GM23338 (cell line): ENCODE measurements at regions not wholly inside any gene's neighbourhood (a gene's known extent, or its start where the extent isn't known, plus 50 kb on each side); places are given as distances from the start of the nearest gene placed in this dataset.

Experiments used
- ATAC-seq: fragments of 200-7000 bp; cut with Tn5 transposase; 3 replicates; pipeline ENCODE4 v1.9.1; 2020
- DNase-seq: peaks from one replicate; pipeline ENCODE4 v3.0.0-alpha.2; 2015; ENCODE audit warnings: low spot score
- H2AFZ ChIP-seq: fragments of 200-600 bp; sonication (generic); 2 replicates; pipeline ENCODE4 v1.8.0; 2016; ENCODE audit warnings: antibody characterized with exemption, mild to moderate bottlenecking, moderate library complexity
- H3F3A ChIP-seq: fragments of 200-600 bp; sonication (generic); replicated peaks from 2 replicates; pipeline ENCODE4 v1.8.0; 2017; ENCODE audit warnings: antibody characterized with exemption, mixed run types, low read depth
- H3K27ac ChIP-seq: fragments of 200-600 bp; sonication (generic); 2 replicates; pipeline ENCODE4 v1.6.1; 2016; ENCODE audit warnings: low read depth
- H3K27me3 ChIP-seq: fragments of 200-600 bp; sonication (generic); 2 replicates; pipeline ENCODE4 v1.8.0; 2016; ENCODE audit warnings: mild to moderate bottlenecking, mixed run types, moderate library complexity; ENCODE audit not compliant: insufficient read depth
- H3K36me3 ChIP-seq: fragments of 200-600 bp; sonication (generic); 2 replicates; pipeline ENCODE4 v1.8.0; 2016; ENCODE audit warnings: mild to moderate bottlenecking; ENCODE audit not compliant: insufficient read depth
- H3K4me1 ChIP-seq: fragments of 200-600 bp; sonication (generic); 2 replicates; pipeline ENCODE4 v1.8.0; 2016; ENCODE audit warnings: mild to moderate bottlenecking, moderate library complexity; ENCODE audit not compliant: insufficient read depth
- H3K4me2 ChIP-seq: fragments of 200-600 bp; sonication (generic); 2 replicates; pipeline ENCODE4 v1.7.1; 2017; ENCODE audit warnings: mixed run types
- H3K4me3 ChIP-seq: fragments of 200-600 bp; sonication (generic); 2 replicates; pipeline ENCODE4 v1.6.1; 2016; ENCODE audit warnings: mixed run types
- H3K79me2 ChIP-seq: fragments of 200-600 bp; sonication (generic); replicated peaks from 2 replicates; pipeline ENCODE4 v1.8.0; 2017; ENCODE audit warnings: mild to moderate bottlenecking; ENCODE audit not compliant: insufficient read depth
- H3K9me2 ChIP-seq: fragments of 200-600 bp; sonication (generic); 2 replicates; pipeline ENCODE4 v1.8.0; 2017; ENCODE audit not compliant: insufficient read depth
- H4K20me1 ChIP-seq: fragments of 200-600 bp; sonication (generic); replicated peaks from 2 replicates; pipeline ENCODE4 v1.8.0; 2017; ENCODE audit warnings: mild to moderate bottlenecking; ENCODE audit not compliant: insufficient read depth
- H3K27ac Mint-ChIP-seq: 2 replicates; pipeline ENCODE4 v1.8.0; 2020; ENCODE audit warnings: inconsistent platforms, mild to moderate bottlenecking, moderate library complexity, mixed read lengths
- H3K27me3 Mint-ChIP-seq: 3 replicates; pipeline ENCODE4 v1.8.0; 2022; ENCODE audit warnings: low read depth, mild to moderate bottlenecking, moderate library complexity, mixed read lengths, inconsistent platforms; ENCODE audit not compliant: insufficient read depth, poor library complexity
- H3K36me3 Mint-ChIP-seq: 3 replicates; pipeline ENCODE4 v1.8.0; 2021; ENCODE audit warnings: low read depth, mild to moderate bottlenecking, inconsistent platforms, moderate library complexity, mixed read lengths
- H3K4me1 Mint-ChIP-seq: 3 replicates; pipeline ENCODE4 v1.8.0; 2020; ENCODE audit warnings: mild to moderate bottlenecking, inconsistent platforms, mixed read lengths
- H3K4me3 Mint-ChIP-seq: 3 replicates; pipeline ENCODE4 v1.8.0; 2021; ENCODE audit warnings: moderate library complexity, mild to moderate bottlenecking, inconsistent platforms, mixed read lengths
- H3K9me3 Mint-ChIP-seq: 3 replicates; pipeline ENCODE4 v1.8.0; 2020; ENCODE audit warnings: moderate library complexity, mild to moderate bottlenecking, inconsistent platforms, mixed read lengths
- CREB1 ChIP-seq: fragments of 250-450 bp; sonication (Bioruptor Pico); IDR thresholded peaks from 2 replicates; pipeline ENCODE4 v1.5.0; 2020; ENCODE audit warnings: low read depth, mild to moderate bottlenecking, moderate library complexity
- ETS1 ChIP-seq: IDR thresholded peaks from 2 replicates; pipeline ENCODE4 v1.6.1; 2016; ENCODE audit warnings: antibody characterized with exemption
- EZH2phosphoT487 ChIP-seq: fragments of 200-600 bp; sonication (generic); IDR thresholded peaks from one replicate; pipeline ENCODE4 v1.8.1; 2018; ENCODE audit warnings: antibody characterized with exemption; ENCODE audit not compliant: unreplicated experiment
- NANOG ChIP-seq: IDR thresholded peaks from 2 replicates; pipeline ENCODE4 v1.6.1; 2016; ENCODE audit warnings: antibody characterized with exemption, borderline replicate concordance
- POLR2AphosphoS5 ChIP-seq: IDR thresholded peaks from 2 replicates; pipeline ENCODE4 v1.6.1; 2016; ENCODE audit warnings: antibody characterized with exemption, low read depth
- STAT1 ChIP-seq: IDR thresholded peaks from one replicate; pipeline ENCODE4 v1.6.1; 2016; ENCODE audit warnings: antibody characterized with exemption; ENCODE audit not compliant: unreplicated experiment
- ZNF331 ChIP-seq: fragments of 250-450 bp; sonication (Bioruptor Pico); IDR thresholded peaks from 2 replicates; pipeline ENCODE4 v1.5.0; 2020; ENCODE audit warnings: low read depth, mild to moderate bottlenecking, moderate library complexity
- TF ChIP-seq, protein P1 (sequence below): fragments of 250-450 bp; sonication (Bioruptor Pico); IDR thresholded peaks from 2 replicates; pipeline ENCODE4 v1.5.0; 2020; ENCODE audit warnings: mild to moderate bottlenecking, moderate library complexity
- TF ChIP-seq, protein P2 (sequence below): IDR thresholded peaks from one replicate; pipeline ENCODE4 v1.6.1; 2018; ENCODE audit warnings: antibody characterized with exemption; ENCODE audit not compliant: unreplicated experiment

DNA sequence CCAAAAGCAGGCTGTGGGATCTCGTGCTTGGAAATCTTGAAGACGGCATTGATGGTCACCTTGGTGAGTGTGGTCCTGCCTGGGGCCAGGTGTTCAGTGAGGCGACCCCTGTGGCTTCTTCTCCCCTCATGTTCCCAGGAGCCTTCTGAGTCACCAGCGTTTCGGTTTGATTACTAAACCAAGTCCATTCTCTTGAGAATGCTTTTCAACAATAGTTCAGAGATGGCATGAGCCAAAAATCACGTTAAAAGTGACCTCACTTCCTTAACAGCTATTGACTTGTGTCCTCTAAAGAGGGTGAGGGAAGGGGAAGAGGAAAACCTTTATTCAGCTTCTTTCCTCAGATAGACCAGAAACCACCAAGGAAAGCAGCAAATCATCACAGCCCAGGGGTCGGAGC, 315.2 kb downstream of the GATA3 start:
- DNase-seq, result no peak
- H2AFZ ChIP-seq, result no peak overlapping the region

More for the DNA sequence above, 315.2 kb downstream of the GATA3 start:
- no peaks in the 10 kb centered on the region for H3K4me1 Mint-ChIP-seq
- H3K27ac Mint-ChIP-seq, result no peak overlapping the region
- Histone ChIP-seq H3K27ac (no peak overlapping the region), H3K36me3 (no peaks in the 10 kb centered on the region), H4K20me1 (no peaks in the 10 kb centered on the region), H3K4me1 (no peaks in the 10 kb centered on the region), H3K9me2 (no peaks in the 10 kb centered on the region), H3F3A (no peaks in the 10 kb centered on the region), H3K79me2 (no peaks in the 10 kb centered on the region), H3K27me3 (no peaks in the 10 kb centered on the region), H3K4me2 (no peak overlapping the region), H3K4me3 (no peak overlapping the region)
- H3K36me3 Mint-ChIP-seq, result no peaks in the 10 kb centered on the region
- no peak for TF ChIP-seq ETS1
- no peak for TF ChIP-seq STAT1
- TF ChIP-seq ZNF331 (CRISPR knock-in tag), result no peak
- no peak for TF ChIP-seq CREB1 (CRISPR knock-in tag)
- TF ChIP-seq POLR2AphosphoS5, result no peak
- TF ChIP-seq NANOG, result no peak
- TF ChIP-seq, protein P1, sequence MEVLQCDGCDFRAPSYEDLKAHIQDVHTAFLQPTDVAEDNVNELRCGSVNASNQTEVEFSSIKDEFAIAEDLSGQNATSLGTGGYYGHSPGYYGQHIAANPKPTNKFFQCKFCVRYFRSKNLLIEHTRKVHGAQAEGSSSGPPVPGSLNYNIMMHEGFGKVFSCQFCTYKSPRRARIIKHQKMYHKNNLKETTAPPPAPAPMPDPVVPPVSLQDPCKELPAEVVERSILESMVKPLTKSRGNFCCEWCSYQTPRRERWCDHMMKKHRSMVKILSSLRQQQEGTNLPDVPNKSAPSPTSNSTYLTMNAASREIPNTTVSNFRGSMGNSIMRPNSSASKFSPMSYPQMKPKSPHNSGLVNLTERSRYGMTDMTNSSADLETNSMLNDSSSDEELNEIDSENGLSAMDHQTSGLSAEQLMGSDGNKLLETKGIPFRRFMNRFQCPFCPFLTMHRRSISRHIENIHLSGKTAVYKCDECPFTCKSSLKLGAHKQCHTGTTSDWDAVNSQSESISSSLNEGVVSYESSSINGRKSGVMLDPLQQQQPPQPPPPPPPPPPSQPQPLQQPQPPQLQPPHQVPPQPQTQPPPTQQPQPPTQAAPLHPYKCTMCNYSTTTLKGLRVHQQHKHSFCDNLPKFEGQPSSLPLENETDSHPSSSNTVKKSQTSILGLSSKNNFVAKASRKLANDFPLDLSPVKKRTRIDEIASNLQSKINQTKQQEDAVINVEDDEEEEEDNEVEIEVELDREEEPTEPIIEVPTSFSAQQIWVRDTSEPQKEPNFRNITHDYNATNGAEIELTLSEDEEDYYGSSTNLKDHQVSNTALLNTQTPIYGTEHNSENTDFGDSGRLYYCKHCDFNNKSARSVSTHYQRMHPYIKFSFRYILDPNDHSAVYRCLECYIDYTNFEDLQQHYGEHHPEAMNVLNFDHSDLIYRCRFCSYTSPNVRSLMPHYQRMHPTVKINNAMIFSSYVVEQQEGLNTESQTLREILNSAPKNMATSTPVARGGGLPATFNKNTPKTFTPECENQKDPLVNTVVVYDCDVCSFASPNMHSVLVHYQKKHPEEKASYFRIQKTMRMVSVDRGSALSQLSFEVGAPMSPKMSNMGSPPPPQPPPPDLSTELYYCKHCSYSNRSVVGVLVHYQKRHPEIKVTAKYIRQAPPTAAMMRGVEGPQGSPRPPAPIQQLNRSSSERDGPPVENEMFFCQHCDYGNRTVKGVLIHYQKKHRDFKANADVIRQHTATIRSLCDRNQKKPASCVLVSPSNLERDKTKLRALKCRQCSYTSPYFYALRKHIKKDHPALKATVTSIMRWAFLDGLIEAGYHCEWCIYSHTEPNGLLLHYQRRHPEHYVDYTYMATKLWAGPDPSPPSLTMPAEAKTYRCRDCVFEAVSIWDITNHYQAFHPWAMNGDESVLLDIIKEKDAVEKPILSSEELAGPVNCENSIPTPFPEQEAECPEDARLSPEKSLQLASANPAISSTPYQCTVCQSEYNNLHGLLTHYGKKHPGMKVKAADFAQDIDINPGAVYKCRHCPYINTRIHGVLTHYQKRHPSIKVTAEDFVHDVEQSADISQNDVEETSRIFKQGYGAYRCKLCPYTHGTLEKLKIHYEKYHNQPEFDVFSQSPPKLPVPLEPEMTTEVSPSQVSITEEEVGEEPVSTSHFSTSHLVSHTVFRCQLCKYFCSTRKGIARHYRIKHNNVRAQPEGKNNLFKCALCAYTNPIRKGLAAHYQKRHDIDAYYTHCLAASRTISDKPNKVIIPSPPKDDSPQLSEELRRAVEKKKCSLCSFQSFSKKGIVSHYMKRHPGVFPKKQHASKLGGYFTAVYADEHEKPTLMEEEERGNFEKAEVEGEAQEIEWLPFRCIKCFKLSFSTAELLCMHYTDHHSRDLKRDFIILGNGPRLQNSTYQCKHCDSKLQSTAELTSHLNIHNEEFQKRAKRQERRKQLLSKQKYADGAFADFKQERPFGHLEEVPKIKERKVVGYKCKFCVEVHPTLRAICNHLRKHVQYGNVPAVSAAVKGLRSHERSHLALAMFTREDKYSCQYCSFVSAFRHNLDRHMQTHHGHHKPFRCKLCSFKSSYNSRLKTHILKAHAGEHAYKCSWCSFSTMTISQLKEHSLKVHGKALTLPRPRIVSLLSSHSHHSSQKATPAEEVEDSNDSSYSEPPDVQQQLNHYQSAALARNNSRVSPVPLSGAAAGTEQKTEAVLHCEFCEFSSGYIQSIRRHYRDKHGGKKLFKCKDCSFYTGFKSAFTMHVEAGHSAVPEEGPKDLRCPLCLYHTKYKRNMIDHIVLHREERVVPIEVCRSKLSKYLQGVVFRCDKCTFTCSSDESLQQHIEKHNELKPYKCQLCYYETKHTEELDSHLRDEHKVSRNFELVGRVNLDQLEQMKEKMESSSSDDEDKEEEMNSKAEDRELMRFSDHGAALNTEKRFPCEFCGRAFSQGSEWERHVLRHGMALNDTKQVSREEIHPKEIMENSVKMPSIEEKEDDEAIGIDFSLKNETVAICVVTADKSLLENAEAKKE (CRISPR knock-in tag), result no peak
- TF ChIP-seq, protein P2, sequence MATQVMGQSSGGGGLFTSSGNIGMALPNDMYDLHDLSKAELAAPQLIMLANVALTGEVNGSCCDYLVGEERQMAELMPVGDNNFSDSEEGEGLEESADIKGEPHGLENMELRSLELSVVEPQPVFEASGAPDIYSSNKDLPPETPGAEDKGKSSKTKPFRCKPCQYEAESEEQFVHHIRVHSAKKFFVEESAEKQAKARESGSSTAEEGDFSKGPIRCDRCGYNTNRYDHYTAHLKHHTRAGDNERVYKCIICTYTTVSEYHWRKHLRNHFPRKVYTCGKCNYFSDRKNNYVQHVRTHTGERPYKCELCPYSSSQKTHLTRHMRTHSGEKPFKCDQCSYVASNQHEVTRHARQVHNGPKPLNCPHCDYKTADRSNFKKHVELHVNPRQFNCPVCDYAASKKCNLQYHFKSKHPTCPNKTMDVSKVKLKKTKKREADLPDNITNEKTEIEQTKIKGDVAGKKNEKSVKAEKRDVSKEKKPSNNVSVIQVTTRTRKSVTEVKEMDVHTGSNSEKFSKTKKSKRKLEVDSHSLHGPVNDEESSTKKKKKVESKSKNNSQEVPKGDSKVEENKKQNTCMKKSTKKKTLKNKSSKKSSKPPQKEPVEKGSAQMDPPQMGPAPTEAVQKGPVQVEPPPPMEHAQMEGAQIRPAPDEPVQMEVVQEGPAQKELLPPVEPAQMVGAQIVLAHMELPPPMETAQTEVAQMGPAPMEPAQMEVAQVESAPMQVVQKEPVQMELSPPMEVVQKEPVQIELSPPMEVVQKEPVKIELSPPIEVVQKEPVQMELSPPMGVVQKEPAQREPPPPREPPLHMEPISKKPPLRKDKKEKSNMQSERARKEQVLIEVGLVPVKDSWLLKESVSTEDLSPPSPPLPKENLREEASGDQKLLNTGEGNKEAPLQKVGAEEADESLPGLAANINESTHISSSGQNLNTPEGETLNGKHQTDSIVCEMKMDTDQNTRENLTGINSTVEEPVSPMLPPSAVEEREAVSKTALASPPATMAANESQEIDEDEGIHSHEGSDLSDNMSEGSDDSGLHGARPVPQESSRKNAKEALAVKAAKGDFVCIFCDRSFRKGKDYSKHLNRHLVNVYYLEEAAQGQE, result no peak
- no peak for TF ChIP-seq EZH2phosphoT487
- H3K4me3 Mint-ChIP-seq, result no peak overlapping the region
- peaks cover 1% of the 10 kb centered on the region for H3K27me3 Mint-ChIP-seq
- ATAC-seq, result no peak
- H3K9me3 Mint-ChIP-seq, result peaks cover 7% of the 10 kb centered on the region; the same call in 2 of the 3 replicates
